GM23338 (cell line): ENCODE measurements at regions not wholly inside any gene's neighbourhood (a gene's known extent, or its start where the extent isn't known, plus 50 kb on each side); places are given as distances from the start of the nearest gene placed in this dataset.

ENCODE experiments used
- ATAC-seq: fragments of 200-7000 bp; cut with Tn5 transposase; 3 replicates; pipeline ENCODE4 v1.9.1; 2020
- DNase-seq: peaks from one replicate; pipeline ENCODE4 v3.0.0-alpha.2; 2015; ENCODE audit warnings: low spot score
- H2AFZ ChIP-seq: fragments of 200-600 bp; sonication (generic); 2 replicates; pipeline ENCODE4 v1.8.0; 2016; ENCODE audit warnings: antibody characterized with exemption, mild to moderate bottlenecking, moderate library complexity
- H3F3A ChIP-seq: fragments of 200-600 bp; sonication (generic); replicated peaks from 2 replicates; pipeline ENCODE4 v1.8.0; 2017; ENCODE audit warnings: antibody characterized with exemption, mixed run types, low read depth
- H3K27ac ChIP-seq: fragments of 200-600 bp; sonication (generic); 2 replicates; pipeline ENCODE4 v1.6.1; 2016; ENCODE audit warnings: low read depth
- H3K27me3 ChIP-seq: fragments of 200-600 bp; sonication (generic); 2 replicates; pipeline ENCODE4 v1.8.0; 2016; ENCODE audit warnings: mild to moderate bottlenecking, mixed run types, moderate library complexity; ENCODE audit not compliant: insufficient read depth
- H3K36me3 ChIP-seq: fragments of 200-600 bp; sonication (generic); 2 replicates; pipeline ENCODE4 v1.8.0; 2016; ENCODE audit warnings: mild to moderate bottlenecking; ENCODE audit not compliant: insufficient read depth
- H3K4me1 ChIP-seq: fragments of 200-600 bp; sonication (generic); 2 replicates; pipeline ENCODE4 v1.8.0; 2016; ENCODE audit warnings: mild to moderate bottlenecking, moderate library complexity; ENCODE audit not compliant: insufficient read depth
- H3K4me2 ChIP-seq: fragments of 200-600 bp; sonication (generic); 2 replicates; pipeline ENCODE4 v1.7.1; 2017; ENCODE audit warnings: mixed run types
- H3K4me3 ChIP-seq: fragments of 200-600 bp; sonication (generic); 2 replicates; pipeline ENCODE4 v1.6.1; 2016; ENCODE audit warnings: mixed run types
- H3K79me2 ChIP-seq: fragments of 200-600 bp; sonication (generic); replicated peaks from 2 replicates; pipeline ENCODE4 v1.8.0; 2017; ENCODE audit warnings: mild to moderate bottlenecking; ENCODE audit not compliant: insufficient read depth
- H3K9me2 ChIP-seq: fragments of 200-600 bp; sonication (generic); 2 replicates; pipeline ENCODE4 v1.8.0; 2017; ENCODE audit not compliant: insufficient read depth
- H4K20me1 ChIP-seq: fragments of 200-600 bp; sonication (generic); replicated peaks from 2 replicates; pipeline ENCODE4 v1.8.0; 2017; ENCODE audit warnings: mild to moderate bottlenecking; ENCODE audit not compliant: insufficient read depth
- H3K27ac Mint-ChIP-seq: 2 replicates; pipeline ENCODE4 v1.8.0; 2020; ENCODE audit warnings: inconsistent platforms, mild to moderate bottlenecking, moderate library complexity, mixed read lengths
- H3K27me3 Mint-ChIP-seq: 3 replicates; pipeline ENCODE4 v1.8.0; 2022; ENCODE audit warnings: low read depth, mild to moderate bottlenecking, moderate library complexity, mixed read lengths, inconsistent platforms; ENCODE audit not compliant: insufficient read depth, poor library complexity
- H3K36me3 Mint-ChIP-seq: 3 replicates; pipeline ENCODE4 v1.8.0; 2021; ENCODE audit warnings: low read depth, mild to moderate bottlenecking, inconsistent platforms, moderate library complexity, mixed read lengths
- H3K4me1 Mint-ChIP-seq: 3 replicates; pipeline ENCODE4 v1.8.0; 2020; ENCODE audit warnings: mild to moderate bottlenecking, inconsistent platforms, mixed read lengths
- H3K4me3 Mint-ChIP-seq: 3 replicates; pipeline ENCODE4 v1.8.0; 2021; ENCODE audit warnings: moderate library complexity, mild to moderate bottlenecking, inconsistent platforms, mixed read lengths
- H3K9me3 Mint-ChIP-seq: 3 replicates; pipeline ENCODE4 v1.8.0; 2020; ENCODE audit warnings: moderate library complexity, mild to moderate bottlenecking, inconsistent platforms, mixed read lengths
- EZH2 ChIP-seq: fragments of 200-600 bp; sonication (generic); IDR thresholded peaks from one replicate; pipeline ENCODE4 v1.8.0; 2017; ENCODE audit warnings: antibody characterized with exemption, mild to moderate bottlenecking, low read depth; ENCODE audit not compliant: unreplicated experiment
- EZH2phosphoT487 ChIP-seq: fragments of 200-600 bp; sonication (generic); IDR thresholded peaks from one replicate; pipeline ENCODE4 v1.8.1; 2018; ENCODE audit warnings: antibody characterized with exemption; ENCODE audit not compliant: unreplicated experiment
- STAT1 ChIP-seq: IDR thresholded peaks from one replicate; pipeline ENCODE4 v1.6.1; 2016; ENCODE audit warnings: antibody characterized with exemption; ENCODE audit not compliant: unreplicated experiment
- TF ChIP-seq, protein P1 (sequence below): fragments of 250-450 bp; sonication (Bioruptor Pico); IDR thresholded peaks from 2 replicates; pipeline ENCODE4 v1.5.0; 2020; ENCODE audit warnings: mild to moderate bottlenecking, moderate library complexity
- TF ChIP-seq, protein P2 (sequence below): IDR thresholded peaks from 2 replicates; pipeline ENCODE4 v1.6.1; 2016; ENCODE audit warnings: antibody characterized with exemption
- TF ChIP-seq, protein P3 (sequence below), 2 experiments: fragments of 200-600 bp in 1 of 2; sonication (generic) in 1 of 2; conservative IDR thresholded peaks; 2 replicates each; pipeline versions ENCODE4 v1.5.1 to v1.6.1; 2016 to 2017; ENCODE audit warnings: antibody characterized with exemption in 2 of 2, low read depth in 2 of 2, mild to moderate bottlenecking in 2 of 2, moderate library complexity in 1 of 2

DNA sequence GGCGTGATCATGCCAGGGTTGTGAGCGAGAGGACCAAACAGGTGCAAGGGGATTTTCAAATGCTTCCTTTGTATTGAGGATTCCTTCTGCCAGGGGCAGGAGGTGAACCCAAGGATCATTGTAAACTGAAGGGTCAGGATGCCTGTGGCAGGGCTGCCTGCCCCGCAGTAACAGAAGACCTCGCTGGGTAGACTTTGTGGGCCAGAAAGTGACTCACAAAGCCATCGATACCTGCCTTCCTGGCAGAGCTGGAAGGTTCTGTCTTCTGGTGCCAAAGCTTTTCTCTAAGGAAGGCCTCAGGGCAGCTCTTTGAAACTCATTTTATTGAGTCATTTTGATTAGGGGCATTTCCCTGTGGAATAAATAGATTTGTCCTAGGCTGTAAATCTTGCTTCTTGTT lies 223.4 kb downstream of the ICE1 start (continued):
- TF ChIP-seq, protein P1, sequence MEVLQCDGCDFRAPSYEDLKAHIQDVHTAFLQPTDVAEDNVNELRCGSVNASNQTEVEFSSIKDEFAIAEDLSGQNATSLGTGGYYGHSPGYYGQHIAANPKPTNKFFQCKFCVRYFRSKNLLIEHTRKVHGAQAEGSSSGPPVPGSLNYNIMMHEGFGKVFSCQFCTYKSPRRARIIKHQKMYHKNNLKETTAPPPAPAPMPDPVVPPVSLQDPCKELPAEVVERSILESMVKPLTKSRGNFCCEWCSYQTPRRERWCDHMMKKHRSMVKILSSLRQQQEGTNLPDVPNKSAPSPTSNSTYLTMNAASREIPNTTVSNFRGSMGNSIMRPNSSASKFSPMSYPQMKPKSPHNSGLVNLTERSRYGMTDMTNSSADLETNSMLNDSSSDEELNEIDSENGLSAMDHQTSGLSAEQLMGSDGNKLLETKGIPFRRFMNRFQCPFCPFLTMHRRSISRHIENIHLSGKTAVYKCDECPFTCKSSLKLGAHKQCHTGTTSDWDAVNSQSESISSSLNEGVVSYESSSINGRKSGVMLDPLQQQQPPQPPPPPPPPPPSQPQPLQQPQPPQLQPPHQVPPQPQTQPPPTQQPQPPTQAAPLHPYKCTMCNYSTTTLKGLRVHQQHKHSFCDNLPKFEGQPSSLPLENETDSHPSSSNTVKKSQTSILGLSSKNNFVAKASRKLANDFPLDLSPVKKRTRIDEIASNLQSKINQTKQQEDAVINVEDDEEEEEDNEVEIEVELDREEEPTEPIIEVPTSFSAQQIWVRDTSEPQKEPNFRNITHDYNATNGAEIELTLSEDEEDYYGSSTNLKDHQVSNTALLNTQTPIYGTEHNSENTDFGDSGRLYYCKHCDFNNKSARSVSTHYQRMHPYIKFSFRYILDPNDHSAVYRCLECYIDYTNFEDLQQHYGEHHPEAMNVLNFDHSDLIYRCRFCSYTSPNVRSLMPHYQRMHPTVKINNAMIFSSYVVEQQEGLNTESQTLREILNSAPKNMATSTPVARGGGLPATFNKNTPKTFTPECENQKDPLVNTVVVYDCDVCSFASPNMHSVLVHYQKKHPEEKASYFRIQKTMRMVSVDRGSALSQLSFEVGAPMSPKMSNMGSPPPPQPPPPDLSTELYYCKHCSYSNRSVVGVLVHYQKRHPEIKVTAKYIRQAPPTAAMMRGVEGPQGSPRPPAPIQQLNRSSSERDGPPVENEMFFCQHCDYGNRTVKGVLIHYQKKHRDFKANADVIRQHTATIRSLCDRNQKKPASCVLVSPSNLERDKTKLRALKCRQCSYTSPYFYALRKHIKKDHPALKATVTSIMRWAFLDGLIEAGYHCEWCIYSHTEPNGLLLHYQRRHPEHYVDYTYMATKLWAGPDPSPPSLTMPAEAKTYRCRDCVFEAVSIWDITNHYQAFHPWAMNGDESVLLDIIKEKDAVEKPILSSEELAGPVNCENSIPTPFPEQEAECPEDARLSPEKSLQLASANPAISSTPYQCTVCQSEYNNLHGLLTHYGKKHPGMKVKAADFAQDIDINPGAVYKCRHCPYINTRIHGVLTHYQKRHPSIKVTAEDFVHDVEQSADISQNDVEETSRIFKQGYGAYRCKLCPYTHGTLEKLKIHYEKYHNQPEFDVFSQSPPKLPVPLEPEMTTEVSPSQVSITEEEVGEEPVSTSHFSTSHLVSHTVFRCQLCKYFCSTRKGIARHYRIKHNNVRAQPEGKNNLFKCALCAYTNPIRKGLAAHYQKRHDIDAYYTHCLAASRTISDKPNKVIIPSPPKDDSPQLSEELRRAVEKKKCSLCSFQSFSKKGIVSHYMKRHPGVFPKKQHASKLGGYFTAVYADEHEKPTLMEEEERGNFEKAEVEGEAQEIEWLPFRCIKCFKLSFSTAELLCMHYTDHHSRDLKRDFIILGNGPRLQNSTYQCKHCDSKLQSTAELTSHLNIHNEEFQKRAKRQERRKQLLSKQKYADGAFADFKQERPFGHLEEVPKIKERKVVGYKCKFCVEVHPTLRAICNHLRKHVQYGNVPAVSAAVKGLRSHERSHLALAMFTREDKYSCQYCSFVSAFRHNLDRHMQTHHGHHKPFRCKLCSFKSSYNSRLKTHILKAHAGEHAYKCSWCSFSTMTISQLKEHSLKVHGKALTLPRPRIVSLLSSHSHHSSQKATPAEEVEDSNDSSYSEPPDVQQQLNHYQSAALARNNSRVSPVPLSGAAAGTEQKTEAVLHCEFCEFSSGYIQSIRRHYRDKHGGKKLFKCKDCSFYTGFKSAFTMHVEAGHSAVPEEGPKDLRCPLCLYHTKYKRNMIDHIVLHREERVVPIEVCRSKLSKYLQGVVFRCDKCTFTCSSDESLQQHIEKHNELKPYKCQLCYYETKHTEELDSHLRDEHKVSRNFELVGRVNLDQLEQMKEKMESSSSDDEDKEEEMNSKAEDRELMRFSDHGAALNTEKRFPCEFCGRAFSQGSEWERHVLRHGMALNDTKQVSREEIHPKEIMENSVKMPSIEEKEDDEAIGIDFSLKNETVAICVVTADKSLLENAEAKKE (CRISPR knock-in tag): no peak

DNA sequence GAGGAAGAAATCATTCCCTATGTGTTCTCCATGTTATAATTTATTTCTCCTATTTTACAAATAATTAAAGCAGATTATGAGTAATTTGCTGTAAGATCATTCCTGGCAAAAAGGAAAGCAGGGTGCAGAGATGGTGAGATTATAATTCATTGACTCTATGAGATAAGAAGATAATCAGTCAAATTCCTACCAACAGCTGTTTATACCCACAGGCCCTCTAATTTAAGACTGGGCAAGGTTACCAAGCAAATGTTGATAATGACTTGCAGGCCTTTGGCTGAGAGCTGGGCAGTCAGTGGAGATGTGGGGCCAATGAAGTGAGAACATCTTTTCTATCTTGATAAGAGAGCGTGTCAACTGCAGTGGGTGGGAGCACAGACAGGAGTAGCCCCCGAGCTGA lies 222.7 kb downstream of the ICE1 start:
- no peak overlapping the region for H3K27ac Mint-ChIP-seq
- Histone ChIP-seq H3K79me2 (no peaks in the 10 kb centered on the region), H2AFZ (no peak overlapping the region), H3K9me2 (0 out of 2 replicates have a peak, but pooled peaks cover 6% of the 10 kb centered on the region), H3K27me3 (no peaks in the 10 kb centered on the region), H3K4me3 (no peak overlapping the region), H4K20me1 (no peaks in the 10 kb centered on the region), H3K4me2 (no peak overlapping the region), H3K4me1 (no peaks in the 10 kb centered on the region), H3F3A (no peaks in the 10 kb centered on the region), H3K36me3 (no peaks in the 10 kb centered on the region), H3K27ac (no peak overlapping the region)
- peaks cover 6% of the 10 kb centered on the region; the same call in 2 of the 3 replicates for H3K4me1 Mint-ChIP-seq
- DNase-seq (no peak), ATAC-seq (no peak)
- no peaks in the 10 kb centered on the region for H3K36me3 Mint-ChIP-seq
- TF ChIP-seq EZH2phosphoT487 (no peak), EZH2 (no peak), STAT1 (no peak)
- TF ChIP-seq, protein P1 (CRISPR knock-in tag): no peak
- TF ChIP-seq, protein P2, sequence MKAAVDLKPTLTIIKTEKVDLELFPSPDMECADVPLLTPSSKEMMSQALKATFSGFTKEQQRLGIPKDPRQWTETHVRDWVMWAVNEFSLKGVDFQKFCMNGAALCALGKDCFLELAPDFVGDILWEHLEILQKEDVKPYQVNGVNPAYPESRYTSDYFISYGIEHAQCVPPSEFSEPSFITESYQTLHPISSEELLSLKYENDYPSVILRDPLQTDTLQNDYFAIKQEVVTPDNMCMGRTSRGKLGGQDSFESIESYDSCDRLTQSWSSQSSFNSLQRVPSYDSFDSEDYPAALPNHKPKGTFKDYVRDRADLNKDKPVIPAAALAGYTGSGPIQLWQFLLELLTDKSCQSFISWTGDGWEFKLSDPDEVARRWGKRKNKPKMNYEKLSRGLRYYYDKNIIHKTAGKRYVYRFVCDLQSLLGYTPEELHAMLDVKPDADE: no peak
- TF ChIP-seq, protein P3, sequence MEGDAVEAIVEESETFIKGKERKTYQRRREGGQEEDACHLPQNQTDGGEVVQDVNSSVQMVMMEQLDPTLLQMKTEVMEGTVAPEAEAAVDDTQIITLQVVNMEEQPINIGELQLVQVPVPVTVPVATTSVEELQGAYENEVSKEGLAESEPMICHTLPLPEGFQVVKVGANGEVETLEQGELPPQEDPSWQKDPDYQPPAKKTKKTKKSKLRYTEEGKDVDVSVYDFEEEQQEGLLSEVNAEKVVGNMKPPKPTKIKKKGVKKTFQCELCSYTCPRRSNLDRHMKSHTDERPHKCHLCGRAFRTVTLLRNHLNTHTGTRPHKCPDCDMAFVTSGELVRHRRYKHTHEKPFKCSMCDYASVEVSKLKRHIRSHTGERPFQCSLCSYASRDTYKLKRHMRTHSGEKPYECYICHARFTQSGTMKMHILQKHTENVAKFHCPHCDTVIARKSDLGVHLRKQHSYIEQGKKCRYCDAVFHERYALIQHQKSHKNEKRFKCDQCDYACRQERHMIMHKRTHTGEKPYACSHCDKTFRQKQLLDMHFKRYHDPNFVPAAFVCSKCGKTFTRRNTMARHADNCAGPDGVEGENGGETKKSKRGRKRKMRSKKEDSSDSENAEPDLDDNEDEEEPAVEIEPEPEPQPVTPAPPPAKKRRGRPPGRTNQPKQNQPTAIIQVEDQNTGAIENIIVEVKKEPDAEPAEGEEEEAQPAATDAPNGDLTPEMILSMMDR (conservative IDR thresholded peaks at IDR 0.05; ENCODE audit: low read depth in 2 of 2): no peak
- H3K27me3 Mint-ChIP-seq: peaks cover 1% of the 10 kb centered on the region
- H3K9me3 Mint-ChIP-seq: no peaks in the 10 kb centered on the region; the same call in 2 of the 3 replicates
- H3K4me3 Mint-ChIP-seq: no peak overlapping the region
